ENCODE measurements at regions not wholly inside any gene's neighbourhood (a gene's known extent, or its start where the extent isn't known, plus 50 kb on each side); places are given as distances from the start of the nearest gene placed in this dataset.
A peak's percentile ranks its signal among the peaks of the same experiment; 100 is the strongest.

GRCh38 chr2:47274054-47274782 lies 94.9 kb upstream of the EPCAM start:
- no peaks in the 10 kb centered on the region for H3K36me3 Mint-ChIP-seq
- no peaks in the 10 kb centered on the region for H3K27me3 Mint-ChIP-seq
- no peak overlapping the region for H3K27ac Mint-ChIP-seq
- H3K9me3 Mint-ChIP-seq: no peaks in the 10 kb centered on the region
- H3K4me1 Mint-ChIP-seq: peaks cover 3% of the 10 kb centered on the region
- H3K4me3 Mint-ChIP-seq: no peak overlapping the region
- DNase-seq: no peak

GRCh38 chr2:47272905-47273758 lies 96.0 kb upstream of the EPCAM start:
- Mint-ChIP-seq H3K27ac (no peak overlapping the region), H3K27me3 (no peaks in the 10 kb centered on the region), H3K36me3 (no peaks in the 10 kb centered on the region), H3K9me3 (no peaks in the 10 kb centered on the region), H3K4me1 (peaks cover 3% of the 10 kb centered on the region), H3K4me3 (no peak overlapping the region)
- no peak for DNase-seq

GRCh38 chr2:47272031-47272864 lies 95.9 kb upstream of the CALM2 start:
- H3K4me3 Mint-ChIP-seq: peak overlapping the region; percentile 60
- DNase-seq: peak; percentile 62
- no peaks in the 10 kb centered on the region for H3K36me3 Mint-ChIP-seq
- H3K4me1 Mint-ChIP-seq: peaks cover 3% of the 10 kb centered on the region
- H3K27me3 Mint-ChIP-seq: no peaks in the 10 kb centered on the region
- no peak overlapping the region for H3K27ac Mint-ChIP-seq
- no peaks in the 10 kb centered on the region for H3K9me3 Mint-ChIP-seq

- Mint-ChIP-seq H3K4me3 (no peak overlapping the region), H3K27ac (no peak overlapping the region), H3K9me3 (no peaks in the 10 kb centered on the region), H3K36me3 (no peaks in the 10 kb centered on the region), H3K27me3 (no peaks in the 10 kb centered on the region), H3K4me1 (peaks cover 3% of the 10 kb centered on the region)
- DNase-seq: no peak
Observed at GRCh38 chr2:47271054-47272000, 95.0 kb upstream of the CALM2 start.

- DNase-seq: no peak
- H3K27me3 Mint-ChIP-seq: no peaks in the 10 kb centered on the region
- H3K4me1 Mint-ChIP-seq: peaks cover 3% of the 10 kb centered on the region
- no peak overlapping the region for H3K27ac Mint-ChIP-seq
- H3K4me3 Mint-ChIP-seq: no peak overlapping the region
- H3K36me3 Mint-ChIP-seq: no peaks in the 10 kb centered on the region
- H3K9me3 Mint-ChIP-seq: no peaks in the 10 kb centered on the region
Observed at GRCh38 chr2:47270421-47270820, 94.1 kb upstream of the CALM2 start.

GRCh38 chr2:47269316-47270232 lies 93.3 kb upstream of the CALM2 start:
- Mint-ChIP-seq H3K9me3 (no peaks in the 10 kb centered on the region), H3K36me3 (no peaks in the 10 kb centered on the region), H3K4me1 (peaks cover 3% of the 10 kb centered on the region), H3K4me3 (no peak overlapping the region), H3K27ac (no peak overlapping the region), H3K27me3 (no peaks in the 10 kb centered on the region)
- DNase-seq: no peak

- Mint-ChIP-seq H3K27ac (no peak overlapping the region), H3K36me3 (no peaks in the 10 kb centered on the region), H3K9me3 (no peaks in the 10 kb centered on the region), H3K4me1 (peaks cover 3% of the 10 kb centered on the region), H3K27me3 (no peaks in the 10 kb centered on the region), H3K4me3 (no peak overlapping the region)
- DNase-seq: no peak
Observed at GRCh38 chr2:47267711-47268086, 91.4 kb upstream of the CALM2 start.

- Mint-ChIP-seq H3K4me1 (peaks cover under 1% of the 10 kb centered on the region), H3K27me3 (no peaks in the 10 kb centered on the region), H3K9me3 (no peaks in the 10 kb centered on the region), H3K36me3 (no peaks in the 10 kb centered on the region), H3K27ac (no peak overlapping the region), H3K4me3 (no peak overlapping the region)
- no peak for DNase-seq
Observed at GRCh38 chr2:47266939-47267710, 90.8 kb upstream of the CALM2 start.

- H3K27me3 Mint-ChIP-seq: no peaks in the 10 kb centered on the region
- no peak overlapping the region for H3K27ac Mint-ChIP-seq
- no peaks in the 10 kb centered on the region for H3K9me3 Mint-ChIP-seq
- H3K4me1 Mint-ChIP-seq: no peaks in the 10 kb centered on the region
- no peak for DNase-seq
- no peaks in the 10 kb centered on the region for H3K36me3 Mint-ChIP-seq
- no peak overlapping the region for H3K4me3 Mint-ChIP-seq
Observed at GRCh38 chr2:47265751-47266231, 89.5 kb upstream of the CALM2 start.

- H3K27ac Mint-ChIP-seq: no peak overlapping the region
- H3K36me3 Mint-ChIP-seq: no peaks in the 10 kb centered on the region
- H3K4me3 Mint-ChIP-seq: no peak overlapping the region
- H3K4me1 Mint-ChIP-seq: no peaks in the 10 kb centered on the region
- H3K9me3 Mint-ChIP-seq: no peaks in the 10 kb centered on the region
- H3K27me3 Mint-ChIP-seq: no peaks in the 10 kb centered on the region
- no peak for DNase-seq
Observed at GRCh38 chr2:47265158-47265557, 88.8 kb upstream of the CALM2 start.

- H3K4me3 Mint-ChIP-seq: no peak overlapping the region
- H3K4me1 Mint-ChIP-seq: no peaks in the 10 kb centered on the region
- no peaks in the 10 kb centered on the region for H3K9me3 Mint-ChIP-seq
- H3K27me3 Mint-ChIP-seq: no peaks in the 10 kb centered on the region
- no peak overlapping the region for H3K27ac Mint-ChIP-seq
- DNase-seq: no peak
- H3K36me3 Mint-ChIP-seq: no peaks in the 10 kb centered on the region
Observed at GRCh38 chr2:47264686-47265085, 88.4 kb upstream of the CALM2 start.

GRCh38 chr2:47264143-47264542 lies 87.8 kb upstream of the CALM2 start:
- Mint-ChIP-seq H3K27me3 (no peaks in the 10 kb centered on the region), H3K36me3 (no peaks in the 10 kb centered on the region), H3K9me3 (no peaks in the 10 kb centered on the region)

GRCh38 chr2:47262657-47263056 lies 86.3 kb upstream of the CALM2 start:
- Mint-ChIP-seq H3K36me3 (no peaks in the 10 kb centered on the region), H3K4me1 (peaks cover 6% of the 10 kb centered on the region), H3K27ac (no peak overlapping the region), H3K9me3 (no peaks in the 10 kb centered on the region), H3K4me3 (no peak overlapping the region), H3K27me3 (no peaks in the 10 kb centered on the region)
- no peak for DNase-seq

More at GRCh38 chr2:47264143-47264542, 87.8 kb upstream of the CALM2 start:
- DNase-seq: no peak
- no peak overlapping the region for H3K27ac Mint-ChIP-seq
- H3K4me3 Mint-ChIP-seq: no peak overlapping the region
- no peaks in the 10 kb centered on the region for H3K4me1 Mint-ChIP-seq

All from activated naive CD8-positive, alpha-beta T cell treated with anti-CD3 and anti-CD28 coated beads for 36 hours (primary cell).